NCI-H1436 (cell line): ENCODE measurements at regions not wholly inside any gene's neighbourhood (a gene's known extent, or its start where the extent isn't known, plus 50 kb on each side); places are given as distances from the start of the nearest gene placed in this dataset.

Experiments used
- DNase-seq: peaks from one replicate; lab custom pipeline; 2025; lab: John Stamatoyannopoulos, UW

DNA sequence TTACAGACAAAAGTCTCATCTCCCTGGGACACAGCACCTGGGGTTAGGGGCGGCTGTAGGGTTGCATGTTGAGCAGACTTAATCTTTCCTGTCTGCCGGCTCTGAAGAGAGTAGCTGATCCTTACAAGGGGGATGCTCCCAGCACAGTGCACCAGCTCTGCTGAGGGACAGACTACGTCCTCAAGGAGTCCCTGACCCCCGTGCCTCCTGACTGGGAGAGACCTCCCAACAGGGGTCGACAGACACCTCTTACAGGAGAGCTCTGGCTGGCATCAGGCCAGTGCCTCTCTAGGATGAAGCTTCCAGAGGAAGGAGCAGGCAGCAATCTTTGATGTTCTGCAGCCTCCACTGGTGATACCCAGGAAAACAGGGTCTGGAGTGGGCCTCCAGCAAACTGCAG, 506.0 kb upstream of the FMR1 start:
- DNase-seq: no peak

DNA sequence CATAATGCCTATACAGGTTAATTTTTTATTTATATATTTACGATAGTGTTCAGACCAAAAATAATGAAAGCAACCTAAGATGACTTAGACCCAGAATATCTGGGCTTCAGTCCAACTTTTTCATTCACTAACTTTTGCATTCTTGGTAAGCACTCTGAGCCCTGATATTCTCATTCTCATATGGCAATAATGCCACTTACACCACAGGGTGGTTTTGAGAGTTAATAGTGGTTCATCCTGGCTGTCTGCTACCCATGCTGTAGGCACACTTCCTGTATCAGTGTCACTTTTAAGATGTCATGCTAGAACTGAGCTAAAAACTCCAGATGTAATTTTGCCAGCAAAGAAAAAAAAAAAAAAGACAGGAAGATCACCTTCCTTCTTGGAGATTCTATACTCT, 508.7 kb upstream of the FMR1 start:
- DNase-seq: no peak

DNA sequence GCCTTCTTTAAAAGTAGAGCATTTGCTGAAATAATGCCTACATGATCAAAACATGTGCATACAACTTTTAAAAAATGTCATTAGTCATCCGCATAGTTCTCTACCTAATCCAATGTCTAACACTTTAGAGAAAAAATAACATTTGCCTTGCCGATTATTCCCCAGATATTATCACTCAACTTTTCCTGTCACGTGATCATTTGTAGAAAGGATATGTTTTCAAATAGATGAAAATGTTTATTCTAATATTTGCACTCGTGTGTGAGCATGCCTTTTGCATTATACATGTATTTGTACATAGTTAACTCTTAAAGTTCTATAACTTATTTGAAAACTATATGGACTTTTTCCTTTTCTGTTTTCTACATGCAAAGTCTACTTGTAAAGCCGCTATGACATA, 533.0 kb upstream of the FMR1 start:
- no peak for DNase-seq

DNA sequence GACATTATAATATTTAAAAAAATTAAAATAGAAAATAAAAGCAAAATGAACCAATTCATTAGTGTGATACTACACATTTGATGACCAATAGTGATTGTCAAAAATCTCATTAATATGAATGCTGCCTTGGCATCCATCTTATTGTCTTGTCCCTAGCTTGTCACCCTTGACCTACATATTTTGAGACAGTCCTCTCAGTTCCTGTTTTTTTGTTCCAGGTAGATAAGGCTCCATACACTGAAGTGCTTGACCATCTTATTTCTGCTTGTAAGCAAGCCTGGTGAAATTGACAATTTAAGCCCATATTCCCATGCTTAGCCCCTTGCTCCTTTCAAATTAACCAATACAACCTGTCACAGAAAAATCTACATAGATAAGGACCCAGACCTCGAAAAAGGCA, 534.0 kb upstream of the FMR1 start:
- no peak for DNase-seq

DNA sequence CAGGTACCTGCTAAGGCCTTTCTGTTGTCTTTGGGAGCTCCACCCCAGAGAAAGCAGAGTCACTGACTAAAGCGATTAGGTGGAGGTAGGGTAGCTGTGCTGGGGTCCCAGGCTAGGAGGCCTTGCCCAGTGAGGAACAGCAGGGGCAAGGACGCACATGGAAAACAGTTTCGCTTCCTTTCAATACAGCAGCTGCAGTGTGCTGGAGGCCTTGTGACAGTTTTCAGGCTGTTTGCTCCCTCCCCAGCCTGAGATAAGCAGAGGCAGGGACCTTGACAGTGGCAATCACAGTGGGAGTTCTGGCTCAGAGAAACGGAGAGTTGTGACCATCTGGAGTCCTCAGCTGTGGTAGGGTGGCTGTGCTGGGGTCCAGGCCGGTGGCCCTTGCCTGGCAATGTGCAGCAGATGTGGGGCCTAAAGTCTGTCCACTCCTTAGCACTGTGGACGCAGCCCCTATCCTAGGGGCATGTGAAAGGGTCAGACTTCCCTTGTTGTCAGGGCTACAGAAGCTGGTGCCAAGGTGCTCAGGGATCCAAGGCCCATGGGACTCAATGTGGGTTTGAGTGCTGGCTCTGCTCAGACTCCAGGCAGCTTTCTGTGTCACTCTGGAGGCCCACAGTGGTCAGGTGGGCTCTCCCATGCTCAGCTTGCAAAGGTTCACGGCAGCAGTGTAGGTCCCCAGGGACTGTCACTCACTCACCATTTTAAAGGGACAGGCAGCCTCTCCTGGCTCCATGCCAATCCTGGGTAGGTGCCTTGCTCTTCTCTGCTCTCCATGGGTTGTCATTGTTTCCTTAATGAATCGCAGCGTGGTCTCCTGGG, 534.9 kb upstream of the FMR1 start:
- peak; percentile 96 for DNase-seq

DNA sequence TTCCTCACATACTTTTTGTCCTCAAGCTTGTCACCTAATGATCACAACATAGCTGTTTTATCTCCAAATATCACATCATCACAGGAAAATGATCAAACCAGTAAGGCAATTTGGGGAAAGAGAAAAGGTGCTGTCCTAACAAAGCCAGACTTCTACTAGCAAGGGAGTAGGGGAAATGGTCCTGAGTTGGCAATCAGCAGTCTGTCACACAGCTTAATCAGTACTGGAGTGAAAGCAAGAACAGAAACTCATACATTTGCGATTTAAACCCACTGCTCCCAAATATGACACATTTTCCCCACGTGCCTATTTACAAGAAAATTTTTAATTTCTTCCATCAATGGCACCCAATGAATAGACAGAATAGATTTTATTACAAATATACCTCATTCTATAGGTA, 546.8 kb upstream of the FMR1 start:
- no peak for DNase-seq

DNA sequence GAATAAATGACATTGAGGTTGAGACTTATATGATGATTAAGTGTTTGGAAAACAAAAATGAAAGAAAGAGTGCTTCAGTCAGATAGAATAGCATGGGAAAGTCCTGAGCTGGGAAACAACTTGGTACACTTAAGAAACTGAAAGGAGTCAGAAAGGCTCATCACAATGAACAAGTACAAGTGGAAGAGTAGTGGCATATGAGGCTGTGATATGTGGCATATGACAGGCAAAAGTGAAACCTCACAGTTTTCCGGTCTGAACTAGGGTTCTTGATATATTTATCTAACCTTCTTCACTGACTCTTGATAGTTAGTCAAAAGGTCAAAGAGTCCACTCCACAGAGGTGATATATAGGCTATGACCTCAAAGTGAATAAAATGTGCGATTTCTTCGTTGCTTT, 537.1 kb upstream of the CXorf51A start:
- DNase-seq: no peak

DNA sequence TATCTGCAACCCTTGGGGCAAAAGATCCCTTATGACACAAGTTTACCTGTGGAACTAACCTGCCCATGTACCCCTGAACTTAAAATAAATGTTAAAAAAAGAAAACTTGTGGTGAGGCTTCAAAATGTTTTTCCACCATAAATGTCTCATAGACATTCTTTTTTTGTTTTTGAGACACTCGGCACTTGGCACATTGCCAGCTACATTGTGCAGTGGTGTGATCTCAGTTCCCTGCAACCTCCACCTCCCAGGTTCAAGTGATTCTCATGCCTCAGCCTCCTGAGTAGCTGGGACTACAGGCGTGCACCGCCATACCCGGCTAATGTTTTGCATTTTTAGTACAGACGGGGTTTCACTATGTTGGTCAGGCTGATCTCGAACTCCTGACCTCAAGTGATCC, 528.9 kb upstream of the CXorf51A start:
- DNase-seq: no peak

DNA sequence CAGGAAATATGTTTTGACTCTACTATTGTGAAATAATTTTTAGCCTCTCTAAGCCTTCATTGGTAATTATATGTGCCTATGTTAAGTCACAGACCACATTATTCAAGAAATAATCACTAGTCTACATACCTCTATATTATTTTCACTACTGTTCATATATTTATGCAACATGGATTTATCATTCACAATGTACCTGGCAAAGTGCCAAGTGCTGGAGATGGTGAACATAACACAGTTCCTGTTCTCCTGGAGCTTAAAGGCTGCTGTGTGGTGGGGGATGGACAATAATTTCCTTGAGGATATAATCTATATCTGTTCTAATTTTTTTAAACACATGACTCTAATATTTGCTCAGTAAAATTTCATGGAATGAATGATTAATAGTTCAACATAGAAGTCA, 527.7 kb upstream of the CXorf51A start:
- DNase-seq: no peak

DNA sequence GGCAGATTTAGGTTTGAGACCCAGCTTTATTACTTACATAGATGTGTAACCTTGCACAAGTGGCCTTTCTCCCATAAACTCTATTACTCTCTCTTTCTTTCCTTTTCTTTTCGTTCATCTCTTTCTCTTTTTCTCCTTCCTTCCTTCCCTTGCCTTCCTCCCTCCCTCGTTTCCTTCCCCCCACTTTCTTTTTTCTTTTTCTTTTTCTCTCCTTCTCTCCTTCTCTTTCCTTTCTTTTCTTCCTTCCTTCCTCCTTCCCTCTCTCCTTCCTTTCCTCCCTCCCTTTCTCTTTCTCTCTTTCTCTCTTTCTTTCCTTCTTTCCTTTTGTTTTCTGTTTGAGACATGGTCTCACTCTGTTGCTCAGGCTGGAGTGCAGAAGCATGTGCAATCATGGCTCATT, 526.4 kb upstream of the CXorf51A start:
- no peak for DNase-seq

DNA sequence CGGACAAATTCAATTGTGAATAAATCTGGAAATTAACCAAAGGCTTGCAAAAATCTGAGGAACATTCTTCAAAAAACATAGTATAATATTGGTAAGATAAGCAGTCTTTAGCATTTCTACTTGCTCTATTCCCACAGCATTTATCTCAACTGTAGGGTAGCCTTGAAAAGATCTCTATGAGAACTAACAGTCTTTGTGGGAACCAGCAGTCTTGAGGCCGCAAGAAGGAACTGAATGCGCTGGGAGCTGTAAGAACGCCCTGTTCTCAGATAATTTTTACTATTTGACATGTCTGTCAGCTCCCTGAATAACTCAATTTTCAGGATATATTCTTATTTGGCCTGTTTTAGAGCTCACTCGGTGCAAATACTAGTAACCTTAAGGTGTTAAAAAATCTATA, 519.3 kb upstream of the CXorf51A start:
- DNase-seq: no peak

DNA sequence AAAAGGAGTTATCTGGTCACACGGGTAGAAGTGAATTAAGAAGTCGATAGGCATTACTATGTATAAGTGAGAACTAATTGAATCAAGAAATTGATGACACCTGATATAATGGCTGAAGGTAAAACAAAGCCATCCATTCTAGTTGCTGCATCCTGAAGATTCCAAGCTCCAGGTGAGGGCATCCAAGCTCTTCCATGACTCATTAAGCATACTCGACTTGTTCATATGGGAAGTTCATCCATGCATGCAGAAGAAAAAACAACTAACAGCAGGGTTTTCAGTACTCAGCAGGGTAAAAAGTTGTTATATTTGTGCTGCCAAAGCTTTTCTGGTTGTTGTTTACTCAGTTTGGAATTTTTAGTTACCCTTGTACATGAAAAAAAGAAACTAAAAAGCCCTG, 508.0 kb upstream of the CXorf51A start:
- DNase-seq: no peak

DNA sequence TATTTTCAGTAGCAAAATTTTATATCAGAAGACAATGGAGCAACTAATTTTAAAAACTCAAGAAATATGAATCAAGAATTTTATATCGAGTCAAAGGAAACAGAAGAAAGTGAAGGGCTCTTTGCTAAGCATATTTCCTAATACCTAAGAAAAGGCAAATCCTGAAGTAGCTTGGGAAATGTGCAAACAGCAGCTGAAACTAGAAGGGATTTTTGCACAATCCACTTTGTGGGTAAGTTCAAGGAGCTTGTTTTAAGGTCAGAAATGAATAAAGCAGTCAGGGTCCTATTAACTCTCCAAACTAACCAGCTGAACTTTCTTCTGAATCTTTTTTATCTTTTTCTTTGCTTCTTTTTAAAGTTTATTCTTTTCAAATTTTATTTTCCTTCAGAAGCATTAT, 500.9 kb upstream of the CXorf51A start:
- DNase-seq: no peak
